ENCODE measurements at regions not wholly inside any gene's neighbourhood (a gene's known extent, or its start where the extent isn't known, plus 50 kb on each side); places are given as distances from the start of the nearest gene placed in this dataset.
A peak's percentile ranks its signal among the peaks of the same experiment; 100 is the strongest.
"Not testable (repeated sequence)": the region's sequence is repeated elsewhere in the genome, so short reads cannot be mapped to it uniquely, and the experiment has no call there.

DNA sequence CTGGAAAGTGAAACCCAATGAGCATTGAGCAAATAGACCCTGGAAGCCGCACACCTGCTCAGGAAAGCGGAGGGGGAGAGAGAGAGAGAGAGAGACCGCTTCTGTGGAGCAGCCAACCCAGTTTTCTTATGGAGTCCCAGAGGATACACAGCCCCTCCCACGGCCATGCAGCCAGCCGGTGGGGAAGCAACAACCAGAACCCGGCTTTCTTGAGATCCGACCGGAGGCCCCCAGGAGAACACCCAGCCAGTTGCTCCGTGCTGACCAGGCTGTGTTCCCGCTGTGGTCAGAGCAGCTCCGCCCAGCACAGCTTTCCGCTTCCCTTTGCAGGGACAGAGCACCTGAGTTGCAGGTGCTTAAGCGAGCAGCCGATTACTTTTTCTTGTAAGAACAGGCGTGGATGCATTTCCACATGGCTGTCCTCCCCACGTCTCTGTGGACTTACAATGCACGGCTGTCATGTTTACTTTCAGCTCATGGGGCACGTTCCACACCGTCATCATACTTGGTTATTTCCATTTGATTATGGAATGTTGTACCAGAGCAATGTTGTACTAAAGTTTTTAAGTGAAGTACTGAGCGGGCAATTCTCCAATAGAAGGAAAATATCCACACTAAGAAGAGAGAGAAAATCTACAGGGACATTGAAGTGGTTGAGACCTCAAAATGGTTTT lies 381.9 kb downstream of the THBS2 start:
- DNase-seq: no peak

DNA sequence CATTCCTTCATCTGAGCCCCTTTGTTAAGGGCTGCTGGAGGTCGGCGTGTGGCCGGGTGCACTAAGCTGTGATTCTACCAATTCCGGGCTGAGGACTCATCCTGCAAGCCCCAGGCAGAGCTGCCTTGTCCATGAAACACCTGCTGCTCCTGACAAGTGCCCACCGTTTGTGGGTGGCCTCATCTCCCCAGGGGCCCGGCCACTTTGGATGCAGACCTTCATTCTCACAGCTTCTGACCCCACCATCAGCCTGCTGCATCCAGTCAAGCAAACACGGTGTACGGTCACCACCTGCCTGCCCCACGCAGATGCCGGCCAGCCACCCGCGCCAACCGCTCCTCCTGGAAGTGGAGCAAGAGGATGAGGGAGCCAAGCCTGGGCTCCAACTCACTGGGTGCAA lies 382.7 kb downstream of the THBS2 start:
- DNase-seq: no peak

DNA sequence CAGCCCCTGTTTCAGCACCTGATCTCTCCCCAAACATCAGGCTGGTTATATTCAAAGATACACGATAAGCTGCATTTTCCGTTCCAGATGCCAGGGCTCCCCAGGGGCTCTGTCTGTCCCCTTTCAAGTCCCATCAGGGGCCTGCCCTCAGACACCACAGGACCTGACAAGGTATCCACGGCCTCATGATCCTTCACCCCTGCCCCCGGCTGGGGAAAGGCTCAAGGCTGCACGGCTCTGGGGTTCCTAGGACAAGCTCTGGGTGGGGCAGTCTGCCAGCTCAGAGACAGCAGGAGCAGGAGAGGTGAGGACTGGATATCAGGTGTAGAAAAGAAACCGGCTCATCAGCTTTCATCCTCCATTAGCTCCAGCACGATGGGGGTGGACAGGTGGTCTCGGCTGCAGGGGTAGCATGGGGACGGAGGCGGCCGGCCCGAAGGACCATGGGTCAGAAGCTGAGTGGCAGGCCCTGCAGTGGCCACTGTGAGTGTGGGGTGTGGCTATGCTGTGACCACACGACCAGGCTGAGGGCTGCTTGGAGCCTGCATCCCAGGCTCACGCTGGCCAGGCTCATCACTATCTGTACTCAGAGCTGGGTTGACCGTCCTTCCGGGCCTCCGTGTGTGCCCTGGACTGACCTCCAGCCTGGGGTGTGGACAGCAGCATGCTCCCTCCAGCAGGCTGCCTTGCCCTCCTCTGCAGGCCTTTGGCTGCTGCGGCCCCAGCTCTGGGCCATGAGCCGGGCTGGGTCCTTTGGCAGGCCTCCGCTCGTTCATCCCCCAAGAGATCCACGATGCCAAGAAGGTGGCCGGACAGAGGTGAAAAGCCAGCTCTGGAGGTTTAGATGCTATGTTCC lies 386.2 kb downstream of the THBS2 start:
- no peak for DNase-seq

DNA sequence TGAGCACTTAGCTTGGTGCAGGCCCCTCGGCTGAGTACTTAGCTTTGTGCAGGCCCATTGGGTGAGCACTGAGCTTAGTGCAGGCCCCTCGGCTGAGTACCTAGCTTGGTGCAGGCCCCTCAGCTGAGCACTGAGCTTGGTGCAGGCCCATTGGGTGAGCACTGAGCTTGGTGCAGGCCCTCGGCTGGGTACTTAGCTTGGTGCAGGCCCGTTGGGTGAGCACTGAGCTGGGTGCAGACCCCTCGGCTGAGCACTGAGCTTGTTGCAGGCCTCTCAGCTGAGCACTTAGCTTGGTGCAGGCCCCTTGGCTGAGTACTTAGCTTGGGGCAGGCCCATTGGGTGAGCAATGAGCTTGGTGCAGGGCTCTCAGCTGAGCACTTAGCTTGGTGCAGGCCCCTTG lies 387.1 kb downstream of the THBS2 start:
- no peak for DNase-seq

DNA sequence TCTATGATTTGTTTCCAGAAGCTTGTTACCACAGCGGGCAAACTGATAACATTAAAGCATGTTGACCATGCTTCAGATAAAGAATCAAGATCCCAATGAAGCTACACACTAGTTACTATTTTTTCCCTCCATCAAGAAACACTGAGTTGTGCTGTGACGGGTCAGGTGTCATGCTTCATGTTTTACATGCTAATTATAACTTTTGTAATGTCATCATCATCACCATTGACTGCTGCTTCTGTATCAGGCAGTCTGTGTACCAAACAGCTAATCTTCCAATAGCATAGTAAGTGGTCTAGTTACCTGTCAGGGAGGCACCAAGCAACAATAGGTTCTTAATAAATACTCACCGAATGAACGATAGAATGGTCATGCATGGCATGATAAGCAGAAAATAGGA lies 388.1 kb downstream of the THBS2 start:
- DNase-seq: no peak

DNA sequence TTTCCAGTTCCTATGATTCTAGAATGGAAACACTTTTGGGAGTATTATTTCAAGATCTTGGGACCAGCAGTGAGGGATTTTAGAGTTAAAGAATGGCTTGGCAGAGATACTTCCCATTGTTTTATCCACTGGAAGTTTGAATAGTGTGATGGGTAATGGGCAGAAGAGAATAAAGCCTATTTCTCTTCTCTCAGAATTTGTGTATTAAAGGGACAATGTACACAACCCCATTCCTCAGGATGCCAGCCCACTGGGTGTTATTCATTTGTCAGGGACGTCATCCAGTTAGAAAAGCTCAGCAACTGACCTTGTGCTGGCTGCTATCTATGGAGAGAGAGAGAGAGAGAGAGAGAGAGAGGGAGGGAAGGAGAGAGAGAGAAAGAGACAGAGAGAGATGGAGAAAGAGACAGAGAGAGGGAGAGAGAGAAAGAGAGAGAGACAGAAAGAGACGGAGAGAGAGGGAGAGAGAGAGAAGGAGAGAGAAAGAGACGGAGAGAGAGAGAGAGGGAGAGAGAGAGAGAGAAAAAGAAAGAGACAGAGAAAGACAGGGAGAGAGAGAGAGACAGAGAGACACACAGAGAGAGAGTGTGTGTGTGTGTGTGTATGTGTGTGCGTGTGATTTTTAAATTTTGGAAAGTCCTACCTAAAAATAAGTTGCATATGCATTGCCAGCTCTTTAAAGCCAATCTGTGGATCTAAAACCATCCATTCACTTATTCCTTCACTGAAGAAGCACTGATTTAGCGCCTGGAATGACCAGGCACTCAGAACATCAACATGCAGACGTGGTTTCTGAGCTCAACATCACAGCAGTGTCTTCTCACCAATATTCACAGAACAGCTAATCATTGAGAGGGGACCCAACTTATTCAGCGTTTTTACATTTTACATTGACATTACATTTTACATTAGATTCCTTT lies 388.8 kb downstream of the THBS2 start:
- DNase-seq: no peak

DNA sequence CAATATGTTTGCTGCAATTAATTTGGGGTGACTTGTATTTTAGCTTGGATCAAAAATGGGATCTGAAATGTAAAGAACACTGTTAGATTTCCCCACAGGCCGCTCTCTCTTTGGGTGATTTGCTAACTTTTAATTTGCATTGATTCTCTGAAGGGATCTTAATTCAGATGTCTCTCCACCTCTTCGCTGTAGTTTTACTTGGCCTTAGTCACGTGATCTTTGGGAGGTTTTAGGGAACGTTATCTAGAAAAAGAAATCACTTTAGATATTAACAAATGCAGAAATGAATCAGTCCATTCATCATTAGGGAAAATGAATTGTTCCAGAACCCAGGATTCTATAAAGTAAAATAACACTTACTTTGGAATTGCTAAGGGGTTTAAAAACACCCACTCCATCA lies 390.2 kb downstream of the THBS2 start:
- DNase-seq: no peak

DNA sequence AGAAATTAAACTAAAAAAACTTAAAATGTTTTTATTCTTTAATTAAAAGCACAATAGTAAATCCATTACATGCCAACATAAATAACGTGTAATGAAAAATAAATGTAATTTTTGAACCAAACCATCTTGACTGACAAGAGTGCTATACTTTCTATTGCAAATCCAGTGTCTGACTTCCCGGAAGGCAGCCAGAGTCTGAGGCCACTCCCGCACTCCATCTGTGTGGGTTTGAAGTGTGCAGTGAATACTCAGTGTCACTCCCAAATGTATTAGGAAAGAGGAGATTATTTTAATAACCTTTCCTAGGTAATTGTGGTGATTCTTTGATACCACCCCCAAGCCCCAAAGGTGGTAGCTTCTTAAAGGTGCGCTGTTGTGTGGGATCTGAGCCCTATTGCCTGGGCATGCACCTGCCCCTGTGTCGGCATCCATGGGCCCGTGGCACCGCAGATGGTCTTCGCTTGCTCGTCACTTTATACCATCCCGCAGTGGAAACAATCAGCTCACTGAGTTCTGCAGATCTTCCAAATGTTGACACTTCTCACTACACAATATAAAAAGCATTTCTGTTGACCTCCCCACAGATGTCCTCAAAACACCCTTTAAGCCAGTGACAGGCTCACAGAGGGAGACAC lies 391.2 kb downstream of the THBS2 start:
- DNase-seq: no peak

DNA sequence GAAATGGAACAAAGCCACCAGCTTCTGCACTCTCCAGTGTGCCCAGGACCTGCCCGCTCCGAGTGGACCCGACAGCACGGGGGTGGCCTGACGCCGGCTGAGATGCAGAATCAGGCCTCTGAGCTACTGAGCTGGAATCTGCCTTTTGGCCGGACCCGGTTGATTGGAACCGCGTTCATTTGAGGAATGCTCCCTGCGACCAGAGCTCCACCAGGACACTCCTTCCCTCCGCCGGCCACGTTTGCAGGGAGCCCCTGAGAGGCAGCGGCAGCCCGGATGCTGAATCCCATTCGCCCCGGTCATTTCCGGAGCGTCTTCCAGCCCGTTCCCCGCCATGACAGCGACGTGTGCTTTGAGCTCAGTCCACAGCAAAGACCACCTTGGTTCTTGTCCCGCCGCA lies 392.7 kb downstream of the THBS2 start:
- DNase-seq: no peak

DNA sequence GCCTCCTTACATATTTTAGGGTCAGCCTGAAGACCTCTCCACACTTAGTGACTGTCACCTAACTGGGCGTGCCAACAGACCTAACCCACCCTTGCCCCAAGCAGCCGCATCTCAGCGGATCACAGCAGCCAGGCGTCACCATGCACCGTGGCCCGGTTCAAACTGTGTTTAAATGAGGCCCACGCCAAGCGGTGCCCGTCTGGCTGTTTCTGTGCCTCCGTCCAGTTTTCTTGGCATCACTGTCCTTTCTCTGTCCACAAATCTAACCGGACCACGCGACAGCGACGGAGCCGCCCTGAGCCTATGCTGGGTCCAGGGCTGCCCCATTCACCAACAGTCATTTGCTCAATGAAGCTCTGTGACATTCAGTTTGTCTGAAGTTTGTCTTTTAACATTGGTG lies 393.3 kb downstream of the THBS2 start:
- no peak for DNase-seq

DNA sequence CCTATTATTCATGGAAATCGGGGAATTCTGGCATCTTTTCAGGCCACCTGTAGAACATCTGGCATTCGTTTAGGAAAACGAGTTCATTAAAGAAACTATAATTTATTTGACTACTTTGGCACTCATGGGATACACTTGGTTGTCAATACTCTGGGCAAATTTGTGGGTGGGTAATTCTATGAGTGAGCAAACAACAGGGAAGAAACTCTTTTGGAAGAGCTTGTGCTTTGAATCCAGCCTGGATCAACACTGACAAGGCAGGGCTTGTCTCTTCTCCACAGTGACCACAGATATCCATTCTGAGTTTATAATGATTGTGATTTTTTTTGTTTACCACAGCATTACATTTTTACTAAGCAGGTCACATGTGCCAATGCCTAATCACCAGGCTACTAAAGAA lies 394.7 kb downstream of the THBS2 start:
- no peak for DNase-seq

DNA sequence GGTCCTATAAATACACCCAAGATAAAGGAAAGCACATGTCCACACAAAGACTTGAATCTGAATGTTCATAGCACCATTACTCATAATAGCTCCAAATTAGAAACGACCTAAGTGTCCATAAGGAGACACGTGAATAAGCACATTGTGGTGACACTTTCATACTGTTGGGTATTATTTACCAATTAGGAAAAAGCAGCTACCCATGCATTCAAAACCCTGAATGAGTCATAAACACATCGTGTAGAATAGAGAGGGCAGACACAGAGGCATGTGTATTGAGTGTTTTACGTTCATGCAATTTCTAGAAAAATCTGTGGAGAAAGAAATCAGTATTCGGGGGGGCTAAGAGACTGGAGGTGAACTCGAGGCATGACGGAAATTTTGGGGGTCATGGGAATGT lies 396.7 kb downstream of the THBS2 start:
- no peak for DNase-seq

DNA sequence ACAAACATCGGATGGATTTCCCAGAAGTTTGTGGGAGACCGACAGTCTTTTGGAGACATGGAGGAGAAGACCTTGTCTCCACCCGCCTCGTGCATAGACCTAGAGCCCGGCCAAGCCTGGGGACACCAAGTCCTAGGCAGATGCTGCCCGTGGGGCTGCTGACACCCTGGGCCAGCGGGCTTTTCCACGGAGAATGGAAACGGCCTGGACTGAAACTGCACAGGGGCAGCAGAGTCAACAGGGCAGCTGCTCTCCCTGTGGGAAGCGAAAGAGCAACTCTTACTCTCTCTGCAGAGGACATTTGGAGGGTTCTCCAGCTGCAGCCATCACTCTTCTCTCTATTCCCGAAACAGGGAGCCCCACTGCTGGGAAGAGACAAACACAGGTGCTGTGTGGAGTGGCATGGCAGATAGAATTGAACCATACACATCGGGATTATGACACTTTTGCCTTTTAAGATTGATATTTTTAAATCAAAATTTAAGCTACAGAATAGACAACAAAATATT lies 401.2 kb downstream of the THBS2 start:
- peak; percentile 16 for DNase-seq

DNA sequence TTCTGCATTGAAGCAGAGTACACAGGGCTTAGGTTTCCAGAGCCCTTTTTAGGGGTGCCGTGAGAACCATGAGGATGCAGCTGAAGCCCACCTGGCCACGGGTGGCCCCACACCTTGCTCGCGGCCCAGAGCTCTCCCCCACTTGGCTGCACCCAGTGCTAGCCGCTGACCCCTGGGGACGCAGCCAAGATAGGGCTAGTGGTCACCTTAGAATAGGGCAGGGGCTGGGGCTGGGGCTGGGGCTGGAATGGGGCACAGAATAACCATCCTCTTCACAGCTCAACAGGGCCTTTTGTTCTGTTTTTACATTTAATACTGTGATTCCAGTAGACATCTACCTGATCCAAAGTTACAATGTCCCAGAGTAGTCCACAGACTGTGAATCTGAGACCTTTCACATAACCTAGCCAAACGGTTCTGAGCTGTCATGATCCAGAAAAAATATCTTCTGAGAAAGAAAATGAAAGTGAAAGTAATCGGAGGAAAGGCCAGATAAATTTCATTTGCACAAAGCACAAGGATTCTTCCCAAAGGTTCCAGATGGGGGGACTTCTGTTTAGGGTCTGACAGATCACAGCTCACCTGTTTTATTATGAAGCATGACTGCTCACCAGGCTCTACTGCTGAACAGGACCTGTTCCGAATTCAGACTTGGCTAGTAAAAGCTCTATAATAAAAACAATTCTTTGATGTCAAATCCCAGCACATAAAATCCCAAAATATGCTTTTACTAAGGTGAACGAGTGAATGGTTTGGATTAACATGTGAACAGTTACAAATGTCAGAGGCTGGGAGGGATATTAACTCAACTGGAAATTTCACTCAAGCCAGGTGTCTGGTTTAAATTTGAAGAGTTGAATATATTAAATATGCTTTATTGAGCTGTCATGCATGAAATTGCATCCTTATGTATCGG lies 401.9 kb downstream of the THBS2 start:
- no peak for DNase-seq

DNA sequence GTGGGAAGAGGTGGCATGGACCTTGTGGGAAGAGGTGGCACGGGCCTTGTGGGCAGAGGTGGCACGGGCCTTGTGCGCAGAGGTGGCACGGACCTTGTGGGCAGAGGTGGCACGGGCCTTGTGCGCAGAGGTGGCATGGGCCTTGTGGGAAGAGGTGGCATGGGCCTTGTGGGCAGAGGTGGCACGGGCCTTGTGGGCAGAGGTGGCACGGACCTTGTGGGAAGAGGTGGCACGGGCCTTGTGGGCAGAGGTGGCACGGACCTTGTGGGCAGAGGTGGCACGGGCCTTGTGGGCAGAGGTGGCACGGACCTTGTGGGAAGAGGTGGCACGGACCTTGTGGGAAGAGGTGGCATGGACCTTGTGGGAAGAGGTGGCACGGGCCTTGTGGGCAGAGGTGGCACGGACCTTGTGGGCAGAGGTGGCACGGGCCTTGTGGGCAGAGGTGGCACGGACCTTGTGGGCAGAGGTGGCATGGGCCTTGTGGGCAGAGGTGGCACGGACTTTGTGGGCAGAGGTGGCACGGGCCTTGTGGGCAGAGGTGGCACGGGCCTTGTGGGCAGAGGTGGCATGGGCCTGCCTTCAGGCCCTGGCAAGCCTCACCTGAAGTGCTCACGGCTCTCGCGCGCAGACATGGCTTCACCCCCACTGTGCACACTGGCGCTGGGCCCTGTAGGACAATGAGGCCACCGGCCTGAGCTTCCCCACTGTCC lies 403.5 kb downstream of the THBS2 start:
- not testable (repeated sequence) for DNase-seq

DNA sequence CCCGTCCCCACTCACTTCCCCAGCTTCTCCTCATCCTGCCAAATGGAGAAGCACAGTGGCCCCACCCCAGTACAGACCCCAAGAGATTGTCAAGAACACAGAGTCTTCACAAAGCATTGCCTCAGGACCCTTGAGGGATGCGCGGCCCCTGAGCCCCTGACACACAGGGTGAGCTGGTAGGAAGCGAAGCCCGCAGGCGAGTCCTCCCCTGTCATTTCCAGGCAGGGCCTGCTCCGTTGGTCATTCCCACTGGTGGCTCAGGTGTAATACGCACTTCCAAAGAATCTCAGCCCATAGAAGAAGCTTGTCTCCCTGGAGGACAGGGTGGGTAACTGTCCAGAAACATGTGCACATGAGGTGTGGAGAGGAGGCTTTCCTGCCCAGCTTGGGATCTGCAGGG lies 404.2 kb downstream of the THBS2 start:
- no peak for DNase-seq

DNA sequence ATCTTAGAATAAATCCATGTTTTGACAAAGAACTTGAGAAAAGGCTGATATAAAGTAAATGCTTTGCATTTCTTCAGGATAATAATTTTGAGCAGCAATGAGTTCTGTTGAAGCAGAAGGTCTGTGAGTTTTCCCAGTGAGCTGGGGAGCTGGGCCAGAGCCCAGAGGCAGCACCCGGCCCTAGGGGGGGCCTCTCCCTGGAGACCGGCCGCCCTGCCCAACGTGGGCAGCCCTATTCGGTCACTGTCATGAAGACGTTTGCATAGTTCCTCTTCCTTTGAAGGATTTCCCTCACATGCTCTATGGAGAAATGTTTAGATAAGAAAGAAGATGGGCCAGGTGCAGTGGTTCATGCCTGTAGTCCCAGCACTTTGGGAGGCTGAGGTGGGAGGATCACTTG lies 404.8 kb downstream of the THBS2 start:
- DNase-seq: no peak

DNA sequence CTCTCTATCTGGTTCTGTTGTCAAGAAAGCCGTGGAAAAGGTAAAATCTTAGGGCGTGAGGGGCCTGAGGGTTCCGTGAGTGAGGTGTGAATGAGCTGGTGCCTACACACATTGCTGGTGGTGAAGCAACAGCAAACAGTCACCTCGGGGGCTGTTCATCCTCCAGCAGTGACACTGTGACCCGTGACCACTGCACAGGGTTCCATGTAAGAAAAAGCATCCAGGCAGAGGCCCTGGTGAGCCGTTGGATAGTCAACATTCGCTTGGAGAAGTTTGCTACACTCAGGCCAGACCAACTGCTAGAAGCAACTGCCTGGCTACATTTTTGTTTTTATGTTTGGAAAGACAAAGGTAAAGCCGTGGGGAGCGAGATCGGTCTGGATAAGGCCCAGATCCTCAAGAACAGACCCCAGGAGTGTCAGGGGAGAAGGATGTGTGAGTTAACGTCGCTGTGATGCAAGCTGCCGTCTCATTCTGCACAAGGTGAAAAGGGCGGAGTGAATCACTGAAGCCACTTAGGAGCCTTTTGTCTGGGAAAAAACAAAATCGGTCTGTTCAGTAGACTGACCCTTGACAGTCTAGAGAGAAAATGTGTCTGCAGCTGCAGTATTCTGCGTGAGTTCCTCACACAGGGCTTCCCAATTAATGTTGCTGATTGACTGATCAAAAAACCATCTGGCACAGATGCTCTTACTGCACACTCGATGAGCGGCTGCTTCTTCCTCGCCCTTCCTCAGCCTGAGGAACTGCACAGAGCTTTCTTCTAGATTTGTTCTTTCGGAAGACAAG lies 404.0 kb downstream of the SMOC2 start:
- no peak for DNase-seq

DNA sequence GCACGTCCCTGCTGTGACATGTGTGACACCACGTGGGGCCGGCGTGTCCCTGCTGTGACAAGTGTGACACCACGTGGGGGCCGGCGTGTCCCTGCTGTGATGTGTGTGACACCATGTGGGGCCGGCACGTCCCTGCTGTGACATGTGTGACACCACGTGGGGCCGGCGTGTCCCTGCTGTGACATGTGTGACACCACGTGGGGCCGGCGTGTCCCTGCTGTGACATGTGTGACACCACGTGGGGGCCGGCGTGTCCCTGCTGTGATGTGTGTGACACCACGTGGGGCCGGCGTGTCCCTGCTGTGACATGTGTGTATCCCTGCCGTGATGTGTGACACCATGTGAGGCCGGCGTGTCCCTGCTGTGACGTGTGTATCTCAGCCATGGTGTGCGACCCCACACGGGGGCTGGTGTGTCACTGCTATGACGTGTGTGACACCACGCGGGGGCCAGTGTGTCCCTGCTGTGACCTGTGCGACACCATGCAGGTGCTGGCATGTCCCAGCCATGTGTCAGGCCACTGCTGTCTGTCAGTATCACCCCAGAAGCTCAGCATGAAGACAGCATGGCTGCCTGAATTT lies 401.7 kb downstream of the SMOC2 start:
- DNase-seq: not testable (repeated sequence)
